HG03575 (cell line): ENCODE measurements at regions not wholly inside any gene's neighbourhood (a gene's known extent, or its start where the extent isn't known, plus 50 kb on each side); places are given as distances from the start of the nearest gene placed in this dataset.

Experiments used
- ATAC-seq: cut with Tn5 transposase; IDR thresholded peaks from one replicate; pipeline ENCODE4 v1.9.1; 2021; ENCODE audit not compliant: unreplicated experiment, insufficient number of reproducible peaks, low FRiP score; ENCODE audit errors: extremely low read depth

DNA sequence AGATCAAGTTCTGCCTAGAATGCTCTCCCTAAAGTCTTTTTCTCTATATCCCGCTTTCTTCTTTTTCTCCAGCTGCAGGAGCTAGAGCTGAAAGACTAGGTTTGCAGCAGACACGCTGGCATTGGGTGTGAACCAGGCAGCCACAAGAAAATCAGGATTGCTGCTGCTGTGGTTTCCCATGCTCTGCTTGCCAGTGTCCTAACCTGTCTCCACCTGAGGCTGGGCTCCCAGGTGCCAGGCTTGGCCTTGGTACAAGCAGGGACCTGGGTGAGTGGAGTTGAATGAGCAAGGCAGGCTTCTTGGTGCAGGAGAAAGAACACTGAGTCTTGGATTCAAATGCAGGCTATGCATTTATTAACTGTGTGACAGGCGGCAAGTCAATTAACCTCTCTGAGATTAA is 440.3 kb upstream of the MAF start:
- ATAC-seq, result no peak

DNA sequence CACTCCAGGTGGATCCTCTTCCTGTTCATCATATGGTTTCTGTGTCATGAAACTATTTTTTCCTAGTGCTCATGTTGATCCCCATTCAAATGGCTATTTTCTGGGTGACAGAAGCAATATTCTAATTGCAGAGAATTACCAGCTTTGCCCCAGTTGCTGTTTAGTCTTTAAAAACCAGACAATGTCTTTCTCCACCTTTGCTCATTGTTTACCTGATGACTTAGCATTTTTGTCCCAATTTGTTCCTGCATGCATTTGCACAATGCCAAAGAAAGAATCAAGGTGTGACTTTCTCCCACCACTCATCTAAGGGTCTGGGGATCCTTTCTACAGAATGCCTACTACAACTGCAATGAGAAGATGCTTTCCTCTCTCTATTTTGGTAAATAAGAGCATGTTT is 439.9 kb upstream of the MAF start:
- ATAC-seq, result no peak

DNA sequence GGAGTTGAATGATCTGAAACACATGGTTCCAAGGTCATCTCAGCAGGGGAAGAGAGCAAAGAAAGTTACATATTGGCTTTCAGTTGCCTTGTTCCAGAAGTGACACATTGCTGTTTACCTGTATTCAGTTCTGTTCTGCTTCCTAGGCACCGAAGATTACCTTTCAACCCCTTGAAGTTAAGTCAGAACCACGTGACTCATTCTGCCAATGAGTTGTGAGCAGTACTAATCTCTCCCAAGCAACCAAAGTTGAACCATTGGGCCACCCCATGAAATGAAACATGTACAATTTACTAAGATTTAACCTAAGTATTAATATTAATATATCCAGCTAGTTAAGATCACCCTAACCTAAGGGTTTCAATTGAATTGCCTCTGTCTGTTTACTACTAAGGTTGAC is 439.2 kb upstream of the MAF start:
- no peak for ATAC-seq

GRCh38 chr16:80038566-80038965 is 438.0 kb upstream of the MAF start:
- no peak for ATAC-seq

DNA sequence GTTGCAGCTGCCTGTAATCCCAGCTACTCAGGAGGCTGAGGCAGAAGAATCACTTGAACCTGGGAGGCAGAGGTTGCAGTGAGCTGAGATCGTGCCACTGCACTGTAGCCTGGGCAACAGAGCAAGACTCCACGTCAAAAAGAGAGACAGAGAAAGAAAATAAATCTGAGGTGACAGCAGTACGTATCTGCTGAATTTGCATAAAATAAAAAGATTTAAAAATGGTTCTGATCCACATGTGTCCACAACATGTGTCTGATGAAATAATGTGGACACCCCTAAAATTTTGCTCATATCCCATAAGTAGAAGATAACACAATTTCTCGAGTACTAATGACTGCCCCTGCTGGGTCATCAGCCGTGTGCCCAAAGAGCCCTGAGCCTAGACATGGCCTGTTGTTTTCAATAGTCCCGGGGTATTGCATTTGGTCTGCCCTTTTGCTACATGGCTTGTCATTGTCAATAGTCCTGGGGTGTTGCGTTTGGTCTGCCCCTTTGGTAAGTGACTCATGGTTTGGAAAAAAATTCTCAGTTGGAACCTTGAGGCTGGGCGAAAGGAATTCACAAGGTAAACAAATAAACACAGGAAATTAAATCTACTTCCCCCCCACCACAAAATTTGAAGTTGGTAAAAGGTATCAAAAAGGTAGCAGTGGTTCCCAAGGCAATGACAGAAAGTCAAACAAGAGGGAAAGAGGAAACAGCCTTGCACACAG is 434.6 kb upstream of the MAF start:
- no peak for ATAC-seq

GRCh38 chr16:80034469-80034826 is 433.9 kb upstream of the MAF start:
- no peak for ATAC-seq

DNA sequence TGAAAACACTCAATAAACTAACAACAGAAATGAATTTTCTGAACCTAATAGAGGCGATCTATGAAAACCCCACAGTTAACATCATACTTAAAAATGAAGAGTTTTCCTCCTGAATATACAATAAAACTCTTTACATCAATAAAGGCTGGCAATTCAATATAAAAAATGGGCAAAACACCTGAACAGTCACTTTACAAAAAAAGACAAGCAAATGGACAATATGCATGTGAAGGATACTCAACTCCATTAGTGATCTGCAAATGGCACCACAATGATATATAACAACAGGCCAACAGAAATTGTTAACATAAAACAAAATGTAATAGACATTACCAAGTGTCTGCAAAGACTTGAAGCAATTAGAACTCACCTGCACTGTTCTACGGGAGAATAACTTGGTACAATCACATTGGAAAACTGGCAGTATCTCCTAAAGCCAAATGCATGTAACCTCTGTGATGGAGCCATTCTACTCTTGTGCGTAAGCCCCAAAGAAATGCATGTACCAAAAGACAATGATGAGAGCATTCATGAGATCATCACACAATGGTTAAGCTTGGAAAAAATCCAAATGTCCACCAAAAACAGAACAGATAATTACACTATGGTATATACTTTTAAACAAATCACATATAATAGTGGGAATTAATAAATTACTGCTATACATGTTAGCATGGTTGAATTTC is 433.4 kb upstream of the MAF start:
- ATAC-seq, result no peak

DNA sequence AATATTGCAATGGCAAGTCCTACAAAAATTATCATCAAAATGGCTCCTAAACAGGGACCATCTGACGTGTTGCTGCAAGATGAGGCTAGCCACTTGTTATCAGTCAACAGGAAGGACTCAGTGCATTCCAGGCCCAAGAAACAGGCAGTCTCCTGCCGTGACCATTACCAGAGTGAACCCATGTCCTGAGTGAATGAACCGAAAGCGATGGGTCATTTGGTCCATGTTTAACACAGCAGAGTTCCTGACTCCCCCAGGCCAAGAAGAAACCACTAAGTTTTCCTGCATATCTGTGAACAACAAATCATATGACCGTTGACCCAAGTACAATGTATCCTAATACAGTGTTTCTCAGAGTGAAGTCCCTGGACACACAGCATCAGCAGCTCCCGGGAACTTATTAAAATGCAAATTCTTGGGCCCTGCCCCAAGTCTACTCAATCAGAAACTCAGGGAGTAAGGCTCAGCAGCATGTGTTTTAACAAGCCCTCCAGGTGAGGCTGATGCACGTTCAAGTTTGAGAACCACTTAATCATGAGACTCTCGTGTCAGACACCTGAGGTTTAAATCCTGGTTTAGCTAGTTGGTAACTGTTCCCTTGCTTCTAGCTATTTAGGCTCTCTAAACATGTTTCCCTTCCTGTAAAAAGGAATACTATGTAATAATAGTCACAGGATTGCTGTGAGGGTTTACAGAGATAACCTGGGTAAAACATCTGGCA is 429.4 kb upstream of the MAF start:
- ATAC-seq, result no peak

GRCh38 chr16:80029381-80029630 is 428.8 kb upstream of the MAF start:
- ATAC-seq, result no peak

DNA sequence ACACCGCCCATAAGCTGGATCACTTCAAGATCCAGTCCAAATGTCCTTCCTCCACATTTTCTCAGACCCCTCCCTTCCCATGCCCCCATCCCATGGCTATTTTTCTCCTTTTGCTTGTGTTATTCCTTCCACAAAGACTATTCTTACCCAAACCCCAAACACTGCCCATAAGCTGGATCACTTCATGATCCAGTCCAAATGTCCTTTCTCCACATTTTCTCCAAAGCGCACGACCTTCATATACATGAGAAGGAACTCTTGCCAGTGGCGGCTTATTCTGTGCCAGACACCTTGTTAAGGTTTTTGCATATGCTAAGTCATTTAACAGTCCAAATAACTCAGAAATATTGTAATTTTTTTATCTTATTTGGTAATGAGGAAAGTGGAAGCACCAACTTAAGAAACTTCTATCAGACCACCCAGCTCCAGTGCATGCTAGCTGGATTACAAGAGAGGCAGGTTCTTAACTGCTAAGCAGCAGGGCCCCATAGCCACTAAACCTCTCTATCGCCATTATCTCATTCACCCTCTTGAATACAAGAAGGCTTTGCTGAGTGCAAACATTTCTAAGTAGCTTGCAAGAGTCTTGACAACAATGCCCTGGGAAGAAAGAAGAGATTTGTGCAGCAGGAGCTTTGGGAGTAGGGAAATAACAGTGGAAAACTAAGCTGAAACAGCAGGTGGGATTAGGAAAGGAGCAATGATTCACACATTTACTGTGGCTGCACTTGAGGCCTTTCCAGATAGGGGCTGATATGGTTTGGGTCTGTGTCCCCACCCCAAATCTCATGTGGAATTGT is 428.2 kb upstream of the MAF start:
- ATAC-seq, result no peak

DNA sequence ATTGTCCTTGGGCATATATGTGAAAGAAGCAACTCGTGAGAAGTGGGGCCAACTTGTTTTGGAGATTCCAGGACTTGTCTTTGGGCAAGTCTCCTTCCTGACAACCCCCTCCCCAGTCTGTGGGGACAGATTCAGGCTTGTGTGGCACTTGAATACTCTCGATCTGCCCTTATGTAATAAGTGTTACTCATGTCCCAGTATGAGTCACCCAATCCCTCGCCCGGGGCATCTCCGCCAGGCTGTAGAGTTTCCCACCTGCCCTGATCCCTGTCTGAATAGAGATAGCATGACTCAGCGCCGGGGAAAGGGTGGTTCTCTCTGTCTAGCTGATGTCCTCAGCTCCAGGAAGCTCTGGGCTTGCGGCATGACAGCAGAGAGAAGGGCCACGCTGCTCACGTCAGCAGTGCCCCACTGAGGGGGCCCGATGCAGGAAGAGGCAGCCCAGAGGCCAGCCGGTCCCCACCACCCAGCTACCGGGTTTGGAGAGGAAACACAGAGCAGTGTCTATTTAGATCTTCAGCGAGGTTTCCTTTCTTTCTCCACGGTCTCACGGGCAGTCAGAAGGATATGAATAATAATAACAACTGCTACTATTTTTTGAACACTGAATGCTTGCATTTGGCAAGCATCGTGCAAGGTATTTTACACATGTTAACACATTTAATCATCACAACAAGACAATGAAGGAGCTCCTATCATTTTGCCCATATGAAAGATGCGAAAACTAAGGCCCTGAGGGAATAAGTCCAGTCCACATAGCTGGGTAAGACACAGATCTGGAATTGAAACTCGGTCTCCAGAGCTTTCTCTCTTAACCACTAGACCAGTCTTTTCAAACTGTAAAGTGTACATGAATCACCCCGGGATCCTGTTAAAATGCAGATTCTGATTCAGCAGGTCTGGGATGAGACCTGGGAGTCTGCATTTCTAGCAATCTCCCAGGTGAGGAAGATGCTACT is 426.7 kb upstream of the MAF start:
- no peak for ATAC-seq

DNA sequence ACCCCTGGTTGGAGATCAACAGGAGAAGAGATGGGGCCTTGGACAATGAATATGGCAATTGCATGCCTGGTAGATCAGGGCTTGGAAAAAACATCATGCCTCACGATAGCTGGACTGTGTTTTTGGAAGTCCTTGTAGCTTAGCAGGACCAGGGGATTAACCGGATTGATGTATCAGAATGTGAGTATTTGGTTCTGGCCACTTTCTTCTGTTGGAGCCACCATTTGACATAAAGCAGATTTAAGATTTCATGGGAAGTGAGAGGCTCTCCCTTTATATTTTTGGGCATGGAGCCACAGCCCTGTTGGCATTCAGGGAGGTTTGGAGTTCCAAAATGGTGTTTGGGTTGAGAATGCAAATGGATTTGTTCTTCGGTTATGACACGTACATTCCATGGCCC is 424.7 kb upstream of the MAF start:
- ATAC-seq, result no peak

- ATAC-seq, result no peak
Measured at GRCh38 chr16:80024443-80024842, 423.9 kb upstream of the MAF start.

GRCh38 chr16:80023865-80024264 is 423.3 kb upstream of the MAF start:
- ATAC-seq, result no peak

DNA sequence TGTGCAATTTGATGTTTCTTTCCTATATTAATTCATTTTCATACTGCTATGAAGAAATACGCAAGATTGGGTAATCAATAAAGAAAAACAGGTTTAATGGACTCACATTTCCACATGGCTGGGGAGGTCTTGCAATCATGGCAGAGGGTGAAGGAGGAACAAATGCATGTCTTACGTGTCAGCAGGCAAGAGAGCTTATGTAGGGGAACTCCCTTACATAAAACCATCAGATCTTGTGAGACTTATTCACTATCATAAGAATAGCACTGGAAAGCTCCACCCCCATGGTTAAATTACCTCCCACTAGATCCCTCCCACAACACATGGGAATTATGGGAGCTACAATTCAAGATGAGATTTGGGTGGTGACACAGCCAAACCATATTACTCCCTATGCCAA is 418.9 kb upstream of the MAF start:
- no peak for ATAC-seq

- ATAC-seq, result no peak
Measured at GRCh38 chr16:80018466-80018865, 417.9 kb upstream of the MAF start.

- no peak for ATAC-seq
Measured at GRCh38 chr16:80016731-80017326, 416.3 kb upstream of the MAF start.

DNA sequence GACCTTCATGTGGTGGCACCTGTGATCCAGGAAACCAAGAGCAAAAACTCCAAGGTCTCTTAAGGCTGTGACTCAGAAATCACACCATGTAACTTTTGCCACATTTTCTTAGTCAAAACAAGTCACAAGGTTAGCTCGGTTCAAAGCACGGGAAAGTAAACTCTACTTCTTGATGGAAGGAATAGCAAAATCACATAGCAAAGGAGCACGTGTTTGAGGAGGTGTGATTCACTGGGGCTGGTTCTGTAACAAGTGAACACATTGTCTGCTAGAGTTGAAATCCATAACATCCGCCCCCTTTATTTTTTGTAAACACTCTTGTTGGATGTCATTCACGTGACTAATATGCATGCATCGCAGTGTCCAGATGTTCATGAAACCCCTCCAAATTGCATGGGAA is 415.0 kb upstream of the MAF start:
- ATAC-seq, result no peak
